Epidermal melanocyte (primary cell): ENCODE measurements at regions not wholly inside any gene's neighbourhood (a gene's known extent, or its start where the extent isn't known, plus 50 kb on each side); places are given as distances from the start of the nearest gene placed in this dataset.

Experiments
- DNase-seq: peaks from one replicate; pipeline ENCODE4 v3.0.0; 2011; ENCODE audit warnings: low spot score; ENCODE audit not compliant: insufficient read length

DNA sequence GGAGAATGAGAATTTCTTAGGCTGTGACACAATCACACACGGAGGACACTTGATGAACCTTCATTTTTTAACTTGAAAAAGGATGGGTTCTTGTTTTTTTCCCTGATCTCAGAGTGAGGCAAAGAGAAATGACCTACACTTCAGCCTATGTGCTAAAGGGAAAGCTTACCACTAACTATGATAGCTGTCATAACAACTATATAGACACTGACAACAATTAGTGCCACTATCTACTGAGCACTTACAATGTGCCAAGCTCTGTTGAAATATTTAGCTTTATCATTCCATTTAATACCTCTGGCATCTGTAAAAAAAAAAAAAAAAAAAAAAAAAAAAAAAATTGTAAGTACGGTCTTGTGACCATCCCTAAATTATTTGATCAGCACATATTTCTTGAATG is 135.9 kb upstream of the WWC1 start:
- no peak for DNase-seq

DNA sequence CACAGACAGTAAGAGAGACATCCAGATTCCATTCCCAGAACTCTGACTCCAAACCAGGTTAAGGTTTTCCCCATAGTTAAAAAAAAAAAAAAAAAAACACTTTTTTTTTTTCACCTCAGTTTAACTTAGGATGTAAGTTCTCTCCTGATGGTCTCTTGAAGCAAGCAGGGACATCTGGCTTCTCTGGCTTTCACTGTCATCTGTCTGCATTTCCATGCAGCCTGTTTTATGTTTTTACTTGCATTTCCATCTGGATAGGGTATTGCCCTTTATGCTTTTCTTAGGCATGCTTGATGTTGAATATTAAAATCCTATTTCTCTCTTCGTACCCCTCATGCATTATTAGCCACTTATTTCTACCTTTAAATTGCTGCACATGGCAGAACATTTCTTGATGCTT is 135.3 kb upstream of the WWC1 start:
- no peak for DNase-seq

DNA sequence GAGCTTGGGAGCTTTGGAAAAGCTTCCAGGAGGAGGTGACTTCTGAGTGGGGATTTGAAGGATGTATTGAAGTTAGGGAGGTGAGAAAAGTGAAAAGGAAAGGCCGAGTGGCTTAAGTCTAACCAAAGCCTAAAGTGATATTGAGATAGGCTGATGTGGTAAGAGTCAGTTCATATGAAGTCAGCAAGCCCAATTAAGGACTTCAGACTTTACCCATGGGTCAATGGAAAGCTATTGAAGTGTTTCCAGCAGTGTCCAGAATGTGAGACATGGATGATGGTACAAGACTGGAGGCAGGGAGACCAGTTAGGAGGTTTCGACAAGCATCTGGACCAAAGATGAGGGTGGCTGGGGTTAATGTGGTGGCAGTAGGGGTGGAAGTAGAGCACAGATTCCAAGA is 134.3 kb upstream of the WWC1 start:
- no peak for DNase-seq

DNA sequence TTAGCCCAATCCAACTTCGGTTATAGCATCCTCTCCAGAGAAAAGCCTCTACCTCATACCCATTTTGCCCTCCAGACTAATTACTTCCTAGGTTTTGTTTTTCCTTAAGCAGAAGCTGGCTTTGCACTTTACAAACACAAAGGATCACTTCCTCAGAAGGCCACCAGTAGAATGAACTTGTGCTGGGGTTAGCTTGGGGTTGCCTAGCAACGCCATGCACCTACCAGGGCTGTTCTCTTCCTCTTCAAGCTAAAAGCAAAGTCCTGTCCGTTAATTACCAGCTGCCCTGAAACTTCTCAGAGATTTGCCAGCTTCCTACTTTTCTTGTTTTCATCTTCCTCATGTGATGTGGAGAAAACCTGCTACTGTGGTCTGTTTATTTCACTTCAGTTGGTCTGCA is 132.0 kb upstream of the WWC1 start:
- DNase-seq: no peak

DNA sequence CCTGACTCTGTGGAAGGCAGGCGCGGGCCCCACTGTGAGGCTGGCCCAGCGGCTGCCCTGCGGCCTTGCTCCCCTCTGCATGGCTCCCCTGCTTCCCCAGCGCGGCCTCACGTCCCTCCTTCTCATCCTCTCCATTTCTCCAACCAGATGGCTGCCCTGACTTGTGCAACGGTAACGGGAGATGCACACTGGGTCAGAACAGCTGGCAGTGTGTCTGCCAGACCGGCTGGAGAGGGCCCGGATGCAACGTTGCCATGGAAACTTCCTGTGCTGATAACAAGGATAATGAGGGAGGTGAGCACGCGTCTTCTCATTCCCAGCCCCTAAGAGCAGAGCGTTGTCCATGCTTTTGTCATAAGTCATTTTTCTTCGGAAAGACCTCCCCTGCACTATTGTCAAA is 129.0 kb upstream of the WWC1 start:
- no peak for DNase-seq

DNA sequence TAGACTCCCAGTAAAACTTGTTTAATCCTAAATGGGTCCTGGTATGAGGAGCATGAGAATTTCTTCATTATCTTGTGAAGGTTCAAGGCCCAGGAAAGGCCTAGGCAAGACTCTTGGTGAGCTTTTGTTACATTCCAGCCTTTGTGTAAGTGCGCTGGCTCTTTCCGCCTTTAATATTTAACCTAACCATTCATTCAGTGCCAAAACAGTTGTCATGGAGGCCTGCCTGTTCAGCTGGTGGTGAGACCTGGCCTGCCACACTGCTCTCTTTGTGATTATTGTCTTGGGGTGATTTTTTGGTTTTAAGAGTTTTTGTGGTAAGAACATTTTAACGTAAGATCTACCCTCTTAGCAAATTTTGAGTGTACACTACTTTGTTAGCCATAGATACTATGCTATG is 127.5 kb upstream of the WWC1 start:
- no peak for DNase-seq

DNA sequence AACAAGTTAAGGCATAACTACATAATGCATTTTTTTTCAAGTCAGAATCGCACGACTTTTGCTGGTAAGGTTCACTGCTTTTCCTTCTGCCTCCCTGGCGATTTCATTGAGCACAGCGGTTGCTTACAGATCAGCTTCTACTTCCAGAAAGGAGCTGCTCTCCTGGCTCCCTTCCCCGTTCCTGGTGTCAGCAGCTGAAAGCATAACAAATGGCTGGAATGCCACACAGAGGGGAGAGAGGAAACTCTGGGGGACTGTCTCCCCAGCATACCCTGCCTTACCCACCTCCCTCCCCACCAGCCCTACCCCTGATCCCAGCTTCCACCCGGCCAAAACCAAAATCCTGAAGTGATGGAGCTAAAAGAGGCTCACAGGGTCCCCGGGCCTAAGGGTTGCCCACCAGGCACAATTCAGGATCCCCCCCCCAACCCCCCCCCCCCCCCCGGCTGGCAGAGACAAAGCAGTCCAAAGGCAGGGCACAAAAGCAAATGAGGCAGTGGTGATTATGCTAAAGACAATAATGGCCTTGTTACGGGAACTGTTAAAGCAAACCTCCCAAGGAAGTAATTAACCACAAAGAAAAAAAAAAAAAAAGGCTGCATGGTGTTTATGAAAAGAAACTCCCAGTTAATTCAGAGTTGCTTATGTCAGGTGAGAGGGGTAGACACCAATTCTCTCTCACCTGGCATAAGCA is 126.1 kb upstream of the WWC1 start:
- DNase-seq: no peak

DNA sequence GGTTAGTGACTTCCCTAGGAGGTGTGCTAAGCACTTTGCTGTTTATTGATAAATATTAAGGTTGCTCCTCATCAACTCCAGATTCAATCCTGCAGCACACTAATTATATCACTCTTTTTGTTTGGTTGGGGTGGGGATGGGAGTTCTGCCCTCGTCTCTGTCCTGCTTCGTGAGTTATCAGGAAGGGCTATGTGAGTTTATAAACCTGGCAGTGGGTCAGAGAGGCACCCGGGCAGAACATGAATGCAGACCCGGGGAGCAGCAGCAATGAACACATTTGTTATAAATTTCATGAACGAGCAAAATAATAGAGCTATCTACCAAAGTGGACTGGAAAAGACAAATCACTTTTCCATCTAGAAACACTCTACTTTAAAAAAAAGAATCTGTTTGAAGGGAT is 125.5 kb upstream of the WWC1 start:
- no peak for DNase-seq

DNA sequence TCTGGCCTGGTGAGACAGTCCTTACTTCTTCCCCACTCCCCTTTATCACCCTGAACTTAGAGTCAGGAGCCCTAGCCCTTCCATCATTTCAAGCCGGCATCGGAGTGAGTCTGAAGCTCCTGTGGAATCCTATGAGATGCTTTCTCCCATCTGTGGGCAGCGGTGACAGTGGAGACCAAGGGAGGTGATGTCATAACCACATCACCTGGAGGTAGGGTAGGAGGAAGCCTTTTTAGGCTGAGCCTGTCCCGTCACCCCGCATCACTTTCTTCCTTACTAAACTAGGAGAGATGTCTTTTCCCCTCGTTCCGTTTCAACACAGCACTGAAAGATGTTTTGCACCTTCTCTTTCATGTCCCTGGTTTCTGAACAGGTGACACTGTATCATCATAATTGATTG is 124.1 kb upstream of the WWC1 start:
- no peak for DNase-seq

DNA sequence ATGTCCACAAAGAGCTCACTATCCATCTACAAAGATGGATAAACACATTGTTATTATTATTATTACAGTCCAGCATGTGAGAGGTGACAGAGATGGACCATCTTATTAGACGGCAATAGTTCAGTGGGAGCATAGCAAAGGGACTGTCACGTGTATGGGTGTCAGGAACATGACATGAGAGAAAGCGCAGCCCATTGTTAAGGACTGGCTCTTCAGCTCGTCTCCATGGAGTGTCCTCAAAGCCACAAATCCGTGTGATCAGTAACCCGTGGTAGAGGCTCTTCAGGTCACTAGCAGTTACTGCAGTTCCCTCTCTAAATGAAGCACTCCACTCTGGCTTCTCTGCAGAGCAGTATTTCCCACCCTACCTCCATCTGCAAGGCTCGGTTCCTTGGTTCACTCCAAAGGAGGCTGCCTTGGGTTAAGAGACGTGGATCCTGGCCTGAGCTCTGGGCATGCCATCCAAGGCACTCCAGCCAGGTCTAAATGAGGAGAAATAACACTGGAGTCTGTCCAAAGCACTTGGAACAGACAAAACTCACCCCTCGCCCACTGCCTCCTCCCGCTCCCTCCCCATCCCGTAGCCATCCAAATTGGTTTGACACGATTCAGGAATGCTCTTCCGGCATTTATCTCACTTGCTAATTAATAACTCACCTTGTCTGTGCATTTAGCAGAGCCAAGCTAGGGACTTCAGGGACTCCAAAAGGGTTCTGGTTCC is 122.3 kb upstream of the WWC1 start:
- DNase-seq: no peak

DNA sequence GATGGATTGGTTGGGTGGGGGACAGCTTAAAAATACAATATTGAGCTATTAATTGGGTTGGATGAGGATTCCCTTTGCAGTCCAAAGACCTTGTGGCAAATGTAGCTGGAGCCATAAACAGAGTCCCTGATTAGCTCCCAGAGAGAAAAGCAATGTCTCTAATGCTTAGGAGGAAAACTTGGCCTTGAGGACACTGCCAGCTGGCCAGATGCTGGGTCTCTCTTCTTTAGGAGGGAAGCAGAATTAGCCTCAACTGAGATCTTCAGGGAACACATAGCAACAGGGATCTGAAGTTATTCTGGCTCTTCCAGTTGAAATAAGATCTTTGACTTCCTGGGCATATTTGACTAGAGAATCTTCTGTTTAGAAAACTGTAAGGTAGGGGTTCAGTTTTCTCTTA is 121.7 kb upstream of the WWC1 start:
- no peak for DNase-seq

DNA sequence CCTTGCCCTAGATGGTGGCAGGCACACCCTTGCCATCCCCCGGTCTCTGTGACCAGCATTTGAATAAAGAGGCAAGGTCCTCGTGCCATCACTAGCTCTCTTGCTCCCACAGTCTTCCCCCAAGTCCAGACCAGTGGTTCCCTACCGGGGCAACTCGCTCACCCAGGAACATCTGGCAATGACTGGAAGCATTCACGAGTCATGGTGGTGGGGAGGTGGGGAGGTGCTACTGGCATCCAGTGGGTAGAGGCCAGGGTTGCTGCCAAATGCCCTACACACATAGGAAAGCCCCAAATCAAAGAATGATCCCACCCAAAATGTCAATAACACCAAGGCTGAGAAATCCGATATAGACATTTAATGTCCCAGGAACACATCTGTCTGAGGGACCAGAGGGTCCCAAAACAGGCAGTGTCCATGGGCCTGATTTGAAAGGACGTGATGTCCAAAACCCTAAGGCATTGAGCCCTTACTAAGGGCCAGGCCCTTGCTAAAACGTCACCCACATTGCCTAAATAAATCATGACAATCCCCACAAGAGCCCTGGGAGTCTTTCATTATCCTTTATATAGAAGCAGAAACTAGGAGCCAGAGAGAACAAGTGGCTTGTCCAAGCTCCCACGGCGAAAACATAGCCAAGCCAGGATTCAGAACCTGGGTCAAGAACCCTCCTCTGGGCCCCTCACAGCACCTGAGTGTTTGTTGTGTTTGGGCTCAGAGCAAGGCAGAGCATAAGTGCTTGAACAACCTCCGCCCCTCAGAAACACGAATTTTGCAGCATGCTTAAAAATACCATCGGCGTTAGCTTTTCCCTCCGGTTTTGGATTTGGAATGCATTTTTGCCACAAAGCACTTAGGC is 119.3 kb upstream of the WWC1 start:
- no peak for DNase-seq

DNA sequence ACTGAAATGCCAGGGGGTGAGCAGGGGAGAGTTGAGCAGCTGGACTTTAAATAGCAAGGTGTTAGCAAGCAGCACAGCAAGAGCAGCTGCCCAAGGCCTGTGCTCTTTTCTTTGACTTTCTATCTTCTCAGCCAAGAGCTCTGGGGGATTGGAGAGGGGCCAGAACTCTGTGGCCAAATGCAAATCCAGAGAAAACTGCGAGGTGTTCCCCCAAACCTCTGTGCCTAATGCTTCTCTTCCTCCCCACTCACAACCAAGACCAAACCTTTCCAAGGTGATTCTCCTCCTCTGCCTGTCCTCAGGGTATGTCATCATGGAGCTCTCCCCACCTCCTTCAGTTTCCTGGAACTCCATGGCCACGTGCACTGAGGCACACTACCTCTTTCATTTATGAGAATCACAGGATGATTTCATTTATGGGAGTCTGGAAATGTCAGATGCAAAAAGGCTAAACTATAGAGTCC is 118.7 kb upstream of the WWC1 start:
- DNase-seq: no peak

DNA sequence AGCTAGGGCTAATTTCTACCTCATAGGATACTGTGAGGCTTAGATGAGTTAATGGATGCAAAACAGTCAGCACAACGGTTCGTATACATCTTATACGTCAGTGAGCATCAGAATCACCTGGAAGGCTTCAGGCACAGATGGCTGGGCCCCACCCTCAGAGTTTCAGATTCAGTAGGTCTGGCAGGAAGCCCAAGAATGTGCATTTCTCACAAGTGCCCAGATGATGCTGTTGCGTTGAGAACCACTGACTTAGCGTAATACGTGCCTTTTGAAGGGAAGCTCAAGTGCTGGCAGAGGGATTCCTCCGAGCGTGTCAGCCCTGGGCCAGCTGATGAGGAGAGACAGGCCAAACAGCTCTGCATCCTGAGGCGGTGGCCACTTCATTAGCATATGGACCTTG is 117.1 kb upstream of the WWC1 start:
- no peak for DNase-seq

DNA sequence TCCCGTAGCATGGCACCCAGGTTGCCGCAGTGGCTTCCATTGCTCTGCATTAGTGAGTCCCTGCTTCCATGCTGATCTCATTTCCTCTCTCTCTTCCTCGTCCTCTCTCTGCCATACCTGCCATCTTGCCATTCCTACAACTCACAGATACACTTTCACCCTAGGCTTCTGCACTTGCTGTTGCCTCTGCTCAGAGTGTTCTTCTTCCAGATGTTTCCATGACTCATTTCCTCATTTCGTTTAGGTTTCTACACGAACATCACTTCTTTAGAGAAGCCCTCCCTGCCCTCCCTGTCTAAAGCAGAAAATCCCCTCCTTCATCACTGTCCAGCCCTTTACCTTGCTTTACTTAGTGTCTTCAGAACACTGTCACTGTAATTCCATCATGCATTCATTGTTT is 115.2 kb upstream of the WWC1 start:
- DNase-seq: no peak

DNA sequence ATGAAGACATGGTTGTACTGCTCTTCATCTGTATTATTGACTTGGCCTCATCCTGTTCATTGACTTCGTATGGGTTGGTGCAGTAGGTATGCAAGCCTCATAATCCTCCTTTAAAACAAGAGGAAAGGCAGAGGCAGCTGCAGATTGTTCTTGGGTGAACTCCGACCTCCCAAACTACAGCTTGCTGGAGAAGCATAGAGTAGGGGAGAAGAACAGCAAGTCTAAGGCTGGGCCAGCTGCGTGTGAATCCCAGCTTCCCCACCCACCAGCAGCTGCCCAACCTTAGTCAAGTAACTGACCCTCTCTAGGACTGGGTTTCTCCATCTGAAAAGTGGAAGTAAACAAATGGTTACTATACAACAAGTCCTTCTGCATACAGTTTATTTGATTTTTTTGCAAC is 114.5 kb upstream of the WWC1 start:
- DNase-seq: no peak

DNA sequence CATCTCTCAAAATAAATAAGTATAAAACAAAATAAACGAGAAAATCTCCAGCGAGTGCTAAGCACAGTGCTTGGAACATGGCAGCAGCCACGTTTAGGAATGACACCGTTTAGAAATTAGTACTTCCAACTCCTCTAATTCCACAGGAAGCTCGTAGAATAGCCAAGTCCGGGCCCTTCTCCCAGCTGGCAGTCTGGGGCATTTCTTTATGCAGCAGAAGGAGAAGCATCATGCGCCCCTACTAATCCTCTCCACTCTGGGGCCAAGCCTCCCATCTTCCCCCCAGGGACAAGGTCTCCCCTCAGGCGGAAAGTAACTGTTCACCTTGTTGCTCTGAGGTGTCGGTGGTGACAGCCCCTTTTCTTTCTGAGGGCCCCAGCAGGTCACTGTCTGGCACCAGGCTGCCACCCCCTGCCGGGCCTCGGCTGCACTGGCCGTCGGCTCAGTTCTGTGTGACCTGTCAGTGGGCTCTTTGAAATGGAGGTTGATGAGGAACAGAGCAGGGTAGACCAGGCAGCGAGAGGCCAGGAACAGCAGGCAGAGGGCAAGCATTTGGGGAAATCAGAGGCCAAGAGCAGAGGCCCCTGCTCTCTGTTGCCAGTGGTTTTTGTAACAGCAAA is 113.5 kb upstream of the WWC1 start:
- no peak for DNase-seq

DNA sequence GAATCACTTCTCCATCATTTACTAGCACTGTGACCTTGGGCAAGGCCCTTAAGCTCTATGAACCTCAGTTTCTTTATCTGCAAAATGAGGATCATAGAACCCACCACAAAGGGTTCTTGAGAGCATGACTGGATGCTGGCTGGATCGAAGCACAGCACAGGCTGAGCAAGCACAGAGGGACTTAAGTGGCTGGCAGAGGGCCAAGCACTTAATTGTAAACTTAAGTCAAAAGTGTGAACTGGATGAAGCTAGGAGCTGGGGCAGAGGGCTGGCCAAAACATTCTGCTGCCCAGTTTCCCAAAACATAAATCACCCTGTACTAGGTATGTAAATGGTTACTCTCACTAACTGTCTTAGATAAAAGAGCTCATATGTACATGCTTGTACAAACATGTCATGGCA is 112.3 kb upstream of the WWC1 start:
- DNase-seq: no peak

DNA sequence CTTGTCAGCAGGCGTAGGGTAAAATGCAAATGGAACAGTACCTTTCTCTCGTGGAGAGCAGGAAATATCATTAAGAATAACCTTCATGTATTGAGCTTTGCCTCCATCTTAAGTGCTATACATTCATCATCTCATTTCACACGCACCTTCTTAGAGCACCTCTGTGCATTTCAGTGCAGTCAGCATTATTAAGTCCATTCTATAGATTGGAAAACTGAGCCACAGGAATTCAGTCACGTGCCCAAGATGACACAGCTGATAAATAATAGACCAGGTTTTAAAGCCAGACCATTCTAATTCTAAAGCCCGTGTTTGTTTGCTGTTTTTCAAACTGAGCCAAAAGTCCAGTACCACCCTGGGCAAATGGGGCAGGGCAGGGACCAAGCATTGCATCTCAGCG is 109.2 kb upstream of the WWC1 start:
- no peak for DNase-seq

DNA sequence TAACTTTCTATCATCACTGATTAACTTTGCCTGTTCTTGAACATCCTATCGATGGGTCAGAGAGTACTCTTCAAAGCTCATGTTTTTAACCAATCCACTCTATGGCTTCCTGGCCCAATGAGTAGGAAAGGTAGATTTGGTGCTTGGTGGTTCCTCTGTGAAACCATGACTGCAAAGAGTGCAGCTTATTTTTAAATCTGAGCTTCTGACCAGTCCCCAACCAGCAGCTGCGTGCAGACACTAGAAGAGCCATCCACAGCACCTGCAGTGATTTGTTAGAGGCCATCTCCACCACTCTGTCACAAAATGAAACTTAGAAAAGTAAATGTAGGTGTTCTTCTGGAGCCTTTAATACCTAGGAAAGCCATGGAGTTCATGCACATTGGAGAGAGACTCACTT is 107.3 kb upstream of the WWC1 start:
- DNase-seq: no peak

DNA sequence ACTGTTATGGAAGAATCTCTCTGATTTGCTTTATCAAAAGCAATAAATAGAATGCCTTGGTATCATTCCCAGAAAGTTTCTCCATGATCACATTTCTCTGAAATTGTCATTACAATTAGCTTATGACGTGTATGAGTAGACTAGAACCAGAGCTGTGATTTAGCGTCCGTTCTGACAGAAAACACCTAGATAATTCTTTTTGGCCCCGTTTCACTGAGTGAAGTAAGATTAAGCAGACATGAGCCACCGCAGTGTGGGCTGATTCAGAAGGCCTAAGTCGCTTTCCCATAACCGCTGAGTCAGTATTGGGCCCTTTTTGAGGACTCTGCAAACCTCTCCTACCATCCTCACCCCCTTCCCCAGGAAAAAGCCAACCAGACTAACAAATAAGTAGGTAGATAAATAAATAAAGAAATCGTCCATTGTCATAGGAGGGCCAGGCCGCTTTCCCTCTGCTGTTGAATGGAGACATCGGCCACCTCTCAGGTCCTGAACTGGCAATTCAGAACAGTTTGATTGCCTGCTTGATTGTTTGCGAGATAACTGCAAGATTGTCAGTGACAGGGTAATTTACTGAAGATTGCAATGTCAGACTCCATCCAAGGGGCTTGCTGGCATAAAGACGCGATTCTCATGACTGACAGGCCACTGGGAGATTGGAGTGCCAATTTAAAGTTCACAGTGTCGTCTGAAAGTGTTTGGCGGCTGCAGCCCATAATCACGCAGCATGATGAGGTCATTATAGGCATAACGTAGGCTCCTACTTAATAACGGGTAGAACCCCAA is 105.0 kb upstream of the WWC1 start:
- no peak for DNase-seq
